Spleen (tissue), 7 donors: ENCODE measurements at regions not wholly inside any gene's neighbourhood (a gene's known extent, or its start where the extent isn't known, plus 50 kb on each side); places are given as distances from the start of the nearest gene placed in this dataset.

Experiments used
- POLR2A ChIP-seq, 3 donors: fragments of 450-650 bp; IDR thresholded peaks; one replicate each; pipeline ENCODE4 v1.5.1; 2017; ENCODE audit warnings: antibody characterized with exemption in 3 of 3, mild to moderate bottlenecking in 1 of 3
- POLR2AphosphoS5 ChIP-seq, 3 donors: sonication (generic); formaldehyde crosslinking; IDR thresholded peaks; one replicate each; pipeline ENCODE4 v1.5.1; 2017; ENCODE audit warnings: antibody characterized with exemption in 3 of 3
- TF ChIP-seq, protein P1 (sequence below), 11 experiments: fragments of 200-600 bp in 7 of 11; fragments of 450-650 bp in 4 of 11; sonication (generic) in 4 of 11; IDR thresholded peaks in 8 of 11; conservative IDR thresholded peaks in 3 of 11; 1 replicate in 7 of 11; 2 replicates in 4 of 11; pipeline versions ENCODE4 v1.4.0 to v1.8.0; 2016 to 2021; ENCODE audit warnings: antibody characterized with exemption in 11 of 11, inconsistent platforms in 4 of 11, mild to moderate bottlenecking in 1 of 11
- donor health status: DM: no; HTN: no; CAD: no; lungs with moderate emphysema.
- donor health status: DM: no; HTN: no; CAD: no.
- donor health status: DM: no; HTN: no; CAD: no.

DNA sequence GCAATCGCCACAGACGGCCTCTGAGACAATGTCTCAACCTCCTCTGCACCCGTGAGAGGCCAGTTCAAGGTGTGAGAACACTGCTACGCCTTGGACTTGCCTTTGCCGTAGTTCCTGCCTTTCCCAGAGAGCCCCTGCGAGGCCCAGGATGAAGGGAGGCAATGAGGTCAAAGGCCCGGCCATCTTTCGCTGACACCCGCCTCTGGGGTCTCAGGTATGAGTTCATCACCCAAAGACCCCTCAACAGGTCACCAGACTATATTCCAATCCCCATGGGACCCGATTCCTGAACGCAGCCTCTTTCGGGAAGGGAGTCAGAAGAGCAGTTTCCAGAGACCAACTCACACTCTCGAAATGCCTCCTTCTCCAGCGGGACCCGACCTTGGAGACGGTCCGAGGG lies 573.5 kb downstream of the KCNJ18 start:
- TF ChIP-seq, protein P1, sequence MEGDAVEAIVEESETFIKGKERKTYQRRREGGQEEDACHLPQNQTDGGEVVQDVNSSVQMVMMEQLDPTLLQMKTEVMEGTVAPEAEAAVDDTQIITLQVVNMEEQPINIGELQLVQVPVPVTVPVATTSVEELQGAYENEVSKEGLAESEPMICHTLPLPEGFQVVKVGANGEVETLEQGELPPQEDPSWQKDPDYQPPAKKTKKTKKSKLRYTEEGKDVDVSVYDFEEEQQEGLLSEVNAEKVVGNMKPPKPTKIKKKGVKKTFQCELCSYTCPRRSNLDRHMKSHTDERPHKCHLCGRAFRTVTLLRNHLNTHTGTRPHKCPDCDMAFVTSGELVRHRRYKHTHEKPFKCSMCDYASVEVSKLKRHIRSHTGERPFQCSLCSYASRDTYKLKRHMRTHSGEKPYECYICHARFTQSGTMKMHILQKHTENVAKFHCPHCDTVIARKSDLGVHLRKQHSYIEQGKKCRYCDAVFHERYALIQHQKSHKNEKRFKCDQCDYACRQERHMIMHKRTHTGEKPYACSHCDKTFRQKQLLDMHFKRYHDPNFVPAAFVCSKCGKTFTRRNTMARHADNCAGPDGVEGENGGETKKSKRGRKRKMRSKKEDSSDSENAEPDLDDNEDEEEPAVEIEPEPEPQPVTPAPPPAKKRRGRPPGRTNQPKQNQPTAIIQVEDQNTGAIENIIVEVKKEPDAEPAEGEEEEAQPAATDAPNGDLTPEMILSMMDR (IDR thresholded peaks at IDR 0.05 in 8 of 11, conservative IDR thresholded peaks at IDR 0.05 in 3 of 11), result no peak
- TF ChIP-seq POLR2AphosphoS5 (IDR thresholded peaks at IDR 0.05) (no peak), POLR2A (IDR thresholded peaks at IDR 0.05) (no peak)
